ENCODE measurements at regions not wholly inside any gene's neighbourhood (a gene's known extent, or its start where the extent isn't known, plus 50 kb on each side); places are given as distances from the start of the nearest gene placed in this dataset.

DNA sequence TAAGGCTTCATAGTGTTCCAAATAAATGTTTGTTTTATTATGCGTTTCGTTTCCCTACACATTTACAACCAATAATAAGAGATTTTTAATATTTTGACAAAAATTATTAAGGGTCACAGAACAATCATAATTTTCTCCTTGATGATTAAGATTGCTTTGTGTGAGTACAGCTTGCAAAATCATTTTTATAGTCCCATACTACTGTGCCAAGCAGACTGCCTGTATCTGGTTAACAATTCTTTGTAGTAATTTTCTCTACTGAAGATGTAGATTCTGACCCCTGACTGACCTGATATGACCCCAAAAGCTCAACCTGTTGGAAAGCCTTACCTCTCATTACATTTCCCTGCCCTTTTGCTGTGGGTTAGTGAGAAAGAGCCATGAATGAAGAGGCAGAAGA, 311.9 kb upstream of the PIK3R1 start:
- TF ChIP-seq CTCF (IDR thresholded peaks at IDR 0.05; ENCODE audit: low read depth, low read length) = no peak
- no peak for DNase-seq

GRCh38 chr5:67903121-67903520, 312.4 kb upstream of the PIK3R1 start:
- Histone ChIP-seq H3K4me3 (ENCODE audit: low read depth, low read length) (no peak overlapping the region), H3K9me3 (ENCODE audit: severe bottlenecking) (no peaks in the 10 kb centered on the region), H3K27me3 (ENCODE audit: insufficient read depth, low read depth, severe bottlenecking) (no peaks in the 10 kb centered on the region), H3K36me3 (no peaks in the 10 kb centered on the region), H3K27ac (no peak overlapping the region)
- DNase-seq = no peak
- TF ChIP-seq CTCF (IDR thresholded peaks at IDR 0.05; ENCODE audit: low read depth, low read length) = no peak

More for the DNA sequence above, 311.9 kb upstream of the PIK3R1 start:
- H3K27ac ChIP-seq = no peak overlapping the region
- no peaks in the 10 kb centered on the region for H3K27me3 ChIP-seq (ENCODE audit: insufficient read depth, low read depth, severe bottlenecking)
- no peak overlapping the region for H3K4me3 ChIP-seq (ENCODE audit: low read depth, low read length)
- no peaks in the 10 kb centered on the region for H3K9me3 ChIP-seq (ENCODE audit: severe bottlenecking)
- H3K36me3 ChIP-seq = no peaks in the 10 kb centered on the region

DNA sequence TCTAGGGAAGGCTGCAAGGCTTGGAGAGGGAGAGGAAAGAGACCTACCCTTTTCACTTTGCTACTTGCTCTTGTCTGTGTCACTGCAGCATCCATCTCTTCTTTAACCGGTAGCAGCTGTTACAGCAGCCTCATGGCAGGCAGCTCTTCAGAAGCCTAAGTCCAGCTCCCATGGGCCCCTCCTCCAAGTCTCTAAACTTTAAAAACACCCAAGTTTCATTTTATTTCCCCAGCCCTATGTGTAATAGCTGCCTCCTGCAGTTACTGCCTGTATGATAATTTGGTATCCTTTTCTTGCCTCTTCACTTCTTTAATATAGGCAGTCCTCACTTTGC, 313.1 kb upstream of the PIK3R1 start:
- no peak for TF ChIP-seq CTCF (IDR thresholded peaks at IDR 0.05; ENCODE audit: low read depth, low read length)
- Histone ChIP-seq H3K27me3 (ENCODE audit: insufficient read depth, low read depth, severe bottlenecking) (no peaks in the 10 kb centered on the region), H3K4me3 (ENCODE audit: low read depth, low read length) (no peak overlapping the region), H3K27ac (no peak overlapping the region), H3K9me3 (ENCODE audit: severe bottlenecking) (no peaks in the 10 kb centered on the region), H3K36me3 (no peaks in the 10 kb centered on the region)
- no peak for DNase-seq

- Histone ChIP-seq H3K9me3 (ENCODE audit: severe bottlenecking) (no peaks in the 10 kb centered on the region), H3K4me3 (ENCODE audit: low read depth, low read length) (no peak overlapping the region), H3K27me3 (ENCODE audit: insufficient read depth, low read depth, severe bottlenecking) (no peaks in the 10 kb centered on the region), H3K36me3 (no peaks in the 10 kb centered on the region), H3K27ac (no peak overlapping the region)
- TF ChIP-seq CTCF (IDR thresholded peaks at IDR 0.05; ENCODE audit: low read depth, low read length) = no peak
- no peak for DNase-seq
Observed at GRCh38 chr5:67901814-67902496, 313.6 kb upstream of the PIK3R1 start.

GRCh38 chr5:67900514-67900913, 315.0 kb upstream of the PIK3R1 start:
- no peaks in the 10 kb centered on the region for H3K9me3 ChIP-seq (ENCODE audit: severe bottlenecking)
- H3K27me3 ChIP-seq (ENCODE audit: insufficient read depth, low read depth, severe bottlenecking) = no peaks in the 10 kb centered on the region
- H3K36me3 ChIP-seq = no peaks in the 10 kb centered on the region
- TF ChIP-seq CTCF (IDR thresholded peaks at IDR 0.05; ENCODE audit: low read depth, low read length) = no peak
- no peak for DNase-seq
- no peak overlapping the region for H3K27ac ChIP-seq
- no peak overlapping the region for H3K4me3 ChIP-seq (ENCODE audit: low read depth, low read length)

DNA sequence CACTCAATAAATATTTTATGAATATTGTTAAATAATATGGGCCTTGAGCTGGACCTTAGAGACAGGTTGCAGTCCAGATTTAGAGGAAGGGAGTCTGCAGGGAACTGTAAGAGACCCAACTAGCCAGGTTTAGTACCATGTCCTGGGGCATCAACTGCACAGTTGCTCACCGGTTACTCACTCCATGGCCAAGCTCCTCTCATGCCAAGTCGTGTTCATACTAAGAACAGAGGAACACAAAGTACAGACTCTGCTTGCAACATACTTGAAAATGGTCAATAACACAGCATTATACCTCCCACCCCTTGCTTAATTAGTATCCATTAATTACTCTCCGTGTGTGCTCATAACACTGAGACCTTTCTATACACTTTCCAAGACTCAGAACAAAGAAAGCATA, 317.6 kb upstream of the PIK3R1 start:
- DNase-seq = no peak
- H3K27me3 ChIP-seq (ENCODE audit: insufficient read depth, low read depth, severe bottlenecking) = no peaks in the 10 kb centered on the region

More for the DNA sequence above, 317.6 kb upstream of the PIK3R1 start:
- H3K27ac ChIP-seq = no peak overlapping the region
- TF ChIP-seq CTCF (IDR thresholded peaks at IDR 0.05; ENCODE audit: low read depth, low read length) = no peak
- no peak overlapping the region for H3K4me3 ChIP-seq (ENCODE audit: low read depth, low read length)
- H3K36me3 ChIP-seq = no peaks in the 10 kb centered on the region
- no peaks in the 10 kb centered on the region for H3K9me3 ChIP-seq (ENCODE audit: severe bottlenecking)

Measured in WERI-Rb-1 (cell line).